Heart right ventricle (tissue), 16 donors: ENCODE measurements at regions not wholly inside any gene's neighbourhood (a gene's known extent, or its start where the extent isn't known, plus 50 kb on each side); places are given as distances from the start of the nearest gene placed in this dataset.
"Not testable (repeated sequence)": the region's sequence is repeated elsewhere in the genome, so short reads cannot be mapped to it uniquely, and the experiment has no call there.

Experiments used
- ATAC-seq, 8 donors: fragments of 200-7000 bp; cut with Tn5 transposase; one replicate each; pipeline ENCODE4 v1.9.1; 2020; ENCODE audit warnings: mild to moderate bottlenecking in 8 of 8, moderate library complexity in 8 of 8, moderate number of reproducible peaks in 1 of 8
- DNase-seq, 2 donors: peaks; one replicate each; pipeline ENCODE4 v3.0.0-alpha.2; 2020
- H3K27ac ChIP-seq, 10 donors: fragments of 200-600 bp; sonication (generic) in 2 of 10; one replicate each; pipeline versions ENCODE4 v1.5.0 to v1.8.0; 2020 to 2022; ENCODE audit warnings: mild to moderate bottlenecking in 3 of 10
- H3K27me3 ChIP-seq, 7 donors: fragments of 200-600 bp; one replicate each; pipeline ENCODE4 v1.8.0; 2021 to 2022; ENCODE audit warnings: mild to moderate bottlenecking in 2 of 7
- H3K36me3 ChIP-seq, 9 donors: fragments of 200-600 bp; sonication (generic) in 1 of 9; one replicate each; pipeline versions ENCODE4 v1.5.0 to v1.8.0; 2020 to 2022; ENCODE audit warnings: mild to moderate bottlenecking in 2 of 9
- H3K4me1 ChIP-seq, 9 donors: fragments of 200-600 bp; sonication (generic) in 1 of 9; one replicate each; pipeline versions ENCODE4 v1.5.0 to v1.8.0; 2020 to 2022; ENCODE audit warnings: mild to moderate bottlenecking in 4 of 9
- H3K4me3 ChIP-seq, 10 donors: fragments of 200-600 bp; sonication (generic) in 2 of 10; one replicate each; pipeline versions ENCODE4 v1.5.0 to v1.8.0; 2020 to 2022; ENCODE audit warnings: mild to moderate bottlenecking in 7 of 10, moderate library complexity in 2 of 10
- H3K9me3 ChIP-seq, 11 donors: fragments of 200-600 bp in 10 of 11; sonication (generic) in 2 of 11; one replicate each; pipeline versions ENCODE4 v1.5.0 to v1.8.0; 2013 to 2022; ENCODE audit warnings: mild to moderate bottlenecking in 2 of 11, control low read depth in 1 of 11, moderate library complexity in 1 of 11
- CTCF ChIP-seq, 9 donors: fragments of 200-600 bp; sonication (generic) in 2 of 9; IDR thresholded peaks; one replicate each; pipeline versions ENCODE4 v1.5.0 to v1.8.0; 2021 to 2022; ENCODE audit warnings: antibody characterized with exemption in 9 of 9, mild to moderate bottlenecking in 5 of 9, moderate library complexity in 1 of 9
- WGBS, 2 donors: extraction: QIAGEN DNeasy Blood & Tissue Kit; methylation state at CpG; one replicate each; pipeline ENCODE4 v1.1.7; 2013; ENCODE audit warnings: inconsistent platforms in 1 of 2; 5-methylcytosine and 5-hydroxymethylcytosine counted together
- intact Hi-C, 10 donors: fragments of 100-400 bp; cut with DNase I; formaldehyde crosslinking; loops; one replicate each; pipeline versions ENCODE4 v1.11.1 to v1.14.2; 2022
- donor health status: Arrhythmogenic right ventricular cardiomyopathy.
- donor health status: ischemic (EF 13 %, LVEDD 7.1; RV severe dilation, severe dysfunction).
- donor health status: healthy with polysubstance abuse.
- donor health status: DM: no; HTN: yes; CAD: no.
- donor health status: DM: no; HTN: no; CAD: no.
- donor health status: ischemic (EF 25% LVEDD 6.9; RV normal size, moderate dysfunction).
- donor health status: ischemic (EF 25% LVEDD 5.7; RV mildly dilated, moderate dysfunction).
- donor health status: healthy.
- donor health status: DM: yes; HTN: yes; CAD: no.
- donor health status: Ischemic cardiomyopathy.
- donor health status: ischemic (EF 35%, LVEDD 5.7; RV mildly dilated, moderate dysfunction).
- donor health status: nonischemic (EF 11% LVEDD 7.7; RV severe dilation, severe dysfunction).
- donor health status: DM: yes; HTN: yes; CAD: no.
- donor health status: PGD.
- donor health status: ischemic (EF 29% LVEDD 5.4; RV normal size, mild dysfunction).
- donor health status: nonischemic (EF 23%, LVEDD 6.1; RV moderate dilation, normal function).

GRCh38 chr13:72634859-72635258, 92.6 kb downstream of the MZT1 start:
- no peak overlapping the region for H3K4me3 ChIP-seq
- no peak for ATAC-seq
- no peak for DNase-seq
- WGBS, 2 donors = 72 to 81% methylated on average over 1 of the region's 1 CpG
- no peaks in the 10 kb centered on the region for H3K4me1 ChIP-seq
- intact Hi-C loops = no loop called here
- TF ChIP-seq CTCF (IDR thresholded peaks at IDR 0.05) = no peak
- H3K36me3 ChIP-seq = no peaks in the 10 kb centered on the region
- H3K9me3 ChIP-seq = peaks cover 0 to 13% (median 0%) of the 10 kb centered on the region in 11 donors
- no peak overlapping the region for H3K27ac ChIP-seq
- no peaks in the 10 kb centered on the region for H3K27me3 ChIP-seq

GRCh38 chr13:72622546-72622945, 104.9 kb downstream of the MZT1 start:
- Histone ChIP-seq H3K9me3 (no peaks in the 10 kb centered on the region), H3K27ac (no peak overlapping the region), H3K36me3 (no peaks in the 10 kb centered on the region), H3K27me3 (no peaks in the 10 kb centered on the region), H3K4me1 (no peaks in the 10 kb centered on the region), H3K4me3 (no peak overlapping the region)
- ATAC-seq (no peak), DNase-seq (no peak)
- intact Hi-C loops = no loop called here
- 78 to 87% methylated on average over 2 of the region's 2 CpGs for WGBS, 2 donors
- TF ChIP-seq CTCF (IDR thresholded peaks at IDR 0.05) = no peak

- Histone ChIP-seq H3K36me3 (no peaks in the 10 kb centered on the region), H3K4me3 (no peak overlapping the region), H3K9me3 (no peaks in the 10 kb centered on the region), H3K27me3 (no peaks in the 10 kb centered on the region), H3K4me1 (no peaks in the 10 kb centered on the region), H3K27ac (no peak overlapping the region)
- DNase-seq (no peak), ATAC-seq (no peak)
- TF ChIP-seq CTCF (IDR thresholded peaks at IDR 0.05) = no peak
- 58 to 59% methylated on average over 2 of the region's 2 CpGs for WGBS, 2 donors
- intact Hi-C loops = no loop called here
Observed at GRCh38 chr13:72620874-72621273, 106.6 kb downstream of the MZT1 start.

- Histone ChIP-seq H3K27me3 (no peaks in the 10 kb centered on the region), H3K4me1 (no peaks in the 10 kb centered on the region), H3K27ac (no peak overlapping the region), H3K9me3 (no peaks in the 10 kb centered on the region), H3K36me3 (no peaks in the 10 kb centered on the region), H3K4me3 (no peak overlapping the region)
- ATAC-seq (no peak), DNase-seq (no peak)
- 69 to 89% methylated on average over 1 of the region's 1 CpG for WGBS, 2 donors
- intact Hi-C loops = no loop called here
- no peak for TF ChIP-seq CTCF (IDR thresholded peaks at IDR 0.05)
Observed at GRCh38 chr13:72617951-72618350, 109.5 kb downstream of the MZT1 start.

GRCh38 chr13:72617186-72617585, 110.2 kb downstream of the MZT1 start:
- Histone ChIP-seq H3K4me1 (no peaks in the 10 kb centered on the region), H3K36me3 (no peaks in the 10 kb centered on the region), H3K27me3 (no peaks in the 10 kb centered on the region), H3K9me3 (no peaks in the 10 kb centered on the region), H3K27ac (no peak overlapping the region), H3K4me3 (no peak overlapping the region)
- 41 to 49% methylated on average over 2 of the region's 2 CpGs for WGBS, 2 donors
- intact Hi-C loops = no loop called here
- ATAC-seq (no peak), DNase-seq (no peak)
- no peak for TF ChIP-seq CTCF (IDR thresholded peaks at IDR 0.05)

GRCh38 chr13:72610251-72610891, 117.1 kb downstream of the MZT1 start:
- H3K9me3 ChIP-seq, intact Hi-C loops, H3K27me3 ChIP-seq, H3K4me1 ChIP-seq, DNase-seq, ATAC-seq, H3K27ac ChIP-seq, H3K36me3 ChIP-seq, H3K4me3 ChIP-seq: not testable (repeated sequence)
- 92 to 94% methylated on average over 26 to 29 of the region's 29 CpGs for WGBS, 2 donors
